ENCODE measurements at regions not wholly inside any gene's neighbourhood (a gene's known extent, or its start where the extent isn't known, plus 50 kb on each side); places are given as distances from the start of the nearest gene placed in this dataset.

GRCh38 chr7:84821671-84822534 is 365.0 kb downstream of the SEMA3D start:
- DNase-seq (ENCODE audit: extremely low spot score): no peak
- TF ChIP-seq CTCF (IDR thresholded peaks at IDR 0.05; ENCODE audit: control extremely low read depth, extremely low read depth, low read depth, missing control alignments): no peak
- CTCF ChIA-PET: interaction anchor here (0.7 kb wide), 1 partner anchor 9 kb away, joined by 3 read pairs; no protein-coding TSS in a partner anchor
- POLR2A ChIA-PET: no interaction called here

DNA sequence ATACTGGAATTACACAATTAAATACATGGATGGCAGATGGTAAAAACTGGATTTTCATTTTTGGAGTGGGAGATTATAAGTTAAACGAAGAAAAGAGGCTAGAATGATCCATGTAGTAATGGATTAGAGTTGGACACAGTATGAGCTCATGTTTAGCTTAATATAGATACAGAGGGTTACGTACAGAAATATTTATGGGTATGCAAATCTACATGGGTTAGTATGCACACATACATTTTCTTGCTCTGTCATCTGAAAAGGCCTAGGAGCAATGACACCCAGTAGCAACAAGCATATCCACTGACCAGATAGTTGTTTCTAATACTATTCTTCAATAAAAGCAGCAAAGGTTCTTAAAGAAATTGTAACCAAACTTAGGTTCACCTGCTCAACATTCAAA is 366.4 kb downstream of the SEMA3D start:
- ChIA-PET POLR2A (no interaction called here), CTCF (no interaction called here)
- DNase-seq (ENCODE audit: extremely low spot score): no peak
- no peak for TF ChIP-seq CTCF (IDR thresholded peaks at IDR 0.05; ENCODE audit: control extremely low read depth, extremely low read depth, low read depth, missing control alignments)

DNA sequence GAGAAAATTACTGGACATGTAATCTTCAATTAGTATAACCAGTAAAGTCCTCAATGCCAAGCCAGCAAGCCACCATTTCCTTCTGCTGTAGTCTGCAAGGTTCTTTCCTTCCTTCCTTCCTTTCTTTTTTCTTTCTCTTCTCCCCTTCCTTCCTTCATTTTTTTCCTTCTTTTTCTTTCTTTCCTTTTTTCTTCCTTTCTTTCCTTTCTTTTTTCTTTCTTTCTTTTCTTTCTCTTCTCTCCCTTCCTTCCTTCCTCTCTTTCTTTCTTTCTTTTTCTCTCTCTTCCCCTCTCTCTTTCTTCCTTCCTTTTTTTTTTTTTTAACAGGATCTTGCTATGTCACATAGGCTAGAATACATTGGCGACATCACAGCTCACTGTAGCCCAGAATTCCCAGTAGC is 369.8 kb downstream of the SEMA3D start:
- no peak for DNase-seq (ENCODE audit: extremely low spot score)
- CTCF ChIA-PET: interaction anchor here (1.8 kb wide), 1 partner anchor 15 kb away, joined by 4 read pairs; no protein-coding TSS in a partner anchor
- TF ChIP-seq CTCF (IDR thresholded peaks at IDR 0.05; ENCODE audit: control extremely low read depth, extremely low read depth, low read depth, missing control alignments): no peak
- POLR2A ChIA-PET: no interaction called here

GRCh38 chr7:84813376-84813775 is 373.5 kb downstream of the SEMA3D start:
- no peak for DNase-seq (ENCODE audit: extremely low spot score)
- POLR2A ChIA-PET: no interaction called here
- CTCF ChIA-PET: interaction anchor here (0.7 to 1.3 kb wide), 2 partner anchors 8 to 11 kb away, joined by 3 read pairs; no protein-coding TSS in a partner anchor
- TF ChIP-seq CTCF (IDR thresholded peaks at IDR 0.05; ENCODE audit: control extremely low read depth, extremely low read depth, low read depth, missing control alignments): no peak

DNA sequence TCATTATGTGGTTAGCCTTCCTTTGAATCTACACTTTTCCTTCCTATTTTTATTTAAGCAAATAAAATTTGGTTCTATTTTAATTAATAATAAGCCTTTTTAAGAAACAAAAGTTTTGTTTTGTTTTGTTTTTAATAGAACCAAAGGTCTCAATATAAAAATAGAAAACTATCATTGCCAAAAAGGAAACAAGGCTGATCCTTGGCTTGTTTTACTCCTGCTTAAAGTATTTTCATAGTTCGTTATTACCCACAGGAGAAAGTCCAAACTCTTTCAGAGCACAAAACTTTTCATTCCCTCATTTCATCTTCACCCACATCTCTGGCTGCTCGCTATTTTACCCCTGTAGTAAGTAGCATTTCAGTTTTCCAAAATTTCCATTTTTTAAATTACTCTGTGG is 374.8 kb downstream of the SEMA3D start:
- no peak for TF ChIP-seq CTCF (IDR thresholded peaks at IDR 0.05; ENCODE audit: control extremely low read depth, extremely low read depth, low read depth, missing control alignments)
- CTCF ChIA-PET: interaction anchor here (0.6 to 1.0 kb wide), 3 partner anchors 10 to 1340 kb away, joined by 3 read pairs; no protein-coding TSS in a partner anchor
- no peak for DNase-seq (ENCODE audit: extremely low spot score)
- POLR2A ChIA-PET: no interaction called here

DNA sequence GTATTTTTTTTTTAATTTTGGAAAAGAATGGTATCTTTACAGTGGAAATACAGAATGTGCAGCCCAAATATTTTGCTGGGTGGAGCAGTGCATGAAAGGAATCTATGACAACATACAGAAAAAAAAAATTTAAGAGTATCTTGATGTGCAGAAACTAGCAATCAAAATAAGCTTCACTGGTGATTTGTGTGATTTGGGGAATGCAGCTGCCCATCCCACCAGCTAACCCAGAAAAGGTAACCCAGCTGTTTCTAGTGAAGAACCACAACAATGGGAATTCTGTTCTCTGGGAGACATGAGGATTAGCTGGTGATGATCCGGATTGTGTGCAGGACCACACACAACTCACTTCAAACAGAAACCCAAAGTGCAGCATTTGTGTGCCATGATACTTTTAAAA is 375.5 kb downstream of the SEMA3D start:
- POLR2A ChIA-PET: no interaction called here
- DNase-seq (ENCODE audit: extremely low spot score): no peak
- CTCF ChIA-PET: interaction anchor here (0.6 to 1.0 kb wide), 3 partner anchors 10 to 1341 kb away, joined by 3 read pairs; no protein-coding TSS in a partner anchor
- TF ChIP-seq CTCF (IDR thresholded peaks at IDR 0.05; ENCODE audit: control extremely low read depth, extremely low read depth, low read depth, missing control alignments): no peak

Data from GM10248 (cell line).